ENCODE measurements at regions not wholly inside any gene's neighbourhood (a gene's known extent, or its start where the extent isn't known, plus 50 kb on each side); places are given as distances from the start of the nearest gene placed in this dataset.

- TF ChIP-seq CTCF (conservative IDR thresholded peaks at IDR 0.05; ENCODE audit: low read depth, low read length) = no peak
- TF ChIP-seq EZH2 (IDR thresholded peaks at IDR 0.05; ENCODE audit: borderline replicate concordance, low read depth, low read length, poor library complexity, severe bottlenecking) = no peak
These were observed 56.8 kb downstream of the BTG1 start for GRCh38 chr12:92088805-92089204.

Measured in A673 (cell line).